G401.6 (cell line): ENCODE measurements at regions not wholly inside any gene's neighbourhood (a gene's known extent, or its start where the extent isn't known, plus 50 kb on each side); places are given as distances from the start of the nearest gene placed in this dataset.

Experiments
- FAIRE-seq: peaks from 2 replicates; lab custom pipeline; 2012; peaks lifted over from hg19 to GRCh38; lab: Jason Lieb, UNC

DNA sequence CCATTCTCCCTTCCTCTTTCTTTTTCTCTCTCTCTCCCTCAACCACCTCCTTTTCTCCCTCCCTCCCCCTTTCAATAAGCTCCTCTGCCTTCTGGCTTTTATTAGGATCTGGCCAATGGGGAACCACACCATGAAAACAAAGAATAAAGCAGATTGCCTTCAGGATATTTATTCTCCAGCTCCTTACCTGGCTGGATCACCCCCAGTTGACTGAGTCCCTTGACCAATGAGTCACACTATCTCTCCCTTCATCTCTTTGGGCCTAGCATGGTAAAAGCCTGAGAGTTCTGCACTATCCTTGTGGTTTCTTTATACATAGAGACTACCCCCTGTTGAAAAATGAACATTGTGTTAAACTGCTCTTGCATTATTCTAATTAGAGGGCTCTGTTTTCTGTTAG is 476.8 kb downstream of the EPHA7 start:
- FAIRE-seq = no peak

DNA sequence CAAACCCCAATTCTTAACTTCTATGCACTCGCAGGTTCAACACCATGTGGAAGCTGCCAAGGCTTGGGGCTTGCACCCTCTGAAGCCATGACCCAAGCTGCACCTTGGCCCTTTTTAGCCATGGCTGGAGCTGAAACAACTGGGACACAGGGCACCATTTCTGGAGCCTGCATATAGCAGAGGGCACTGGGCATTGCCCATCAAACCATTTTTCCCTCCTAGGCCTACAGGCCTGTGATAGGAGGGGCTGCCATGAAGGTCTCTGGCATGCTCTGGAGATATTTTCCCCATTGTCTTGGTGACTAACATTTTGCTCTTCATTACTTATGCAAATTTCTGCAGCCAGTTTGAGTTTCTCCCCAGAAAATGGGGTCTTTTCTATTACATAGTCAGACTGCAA is 484.7 kb downstream of the EPHA7 start:
- FAIRE-seq = no peak

DNA sequence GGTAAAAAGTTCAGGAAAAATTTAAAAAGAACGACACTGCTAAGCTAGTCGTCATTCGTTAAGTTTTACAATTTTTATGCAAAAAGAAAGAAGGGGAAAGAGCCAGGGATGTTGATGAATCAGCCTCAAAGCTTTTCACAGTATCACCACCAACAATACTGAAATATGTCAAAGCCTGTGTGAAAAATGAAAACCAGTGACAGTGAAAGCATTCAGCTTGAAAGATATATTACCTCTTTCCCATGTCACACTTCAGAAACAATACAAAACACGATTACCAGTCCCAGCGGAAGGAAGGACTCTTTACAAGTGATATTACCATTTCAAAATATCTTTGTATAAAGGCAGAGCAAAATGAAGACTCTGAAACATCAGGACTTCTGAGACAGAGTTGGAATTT is 489.2 kb downstream of the EPHA7 start:
- no peak for FAIRE-seq

DNA sequence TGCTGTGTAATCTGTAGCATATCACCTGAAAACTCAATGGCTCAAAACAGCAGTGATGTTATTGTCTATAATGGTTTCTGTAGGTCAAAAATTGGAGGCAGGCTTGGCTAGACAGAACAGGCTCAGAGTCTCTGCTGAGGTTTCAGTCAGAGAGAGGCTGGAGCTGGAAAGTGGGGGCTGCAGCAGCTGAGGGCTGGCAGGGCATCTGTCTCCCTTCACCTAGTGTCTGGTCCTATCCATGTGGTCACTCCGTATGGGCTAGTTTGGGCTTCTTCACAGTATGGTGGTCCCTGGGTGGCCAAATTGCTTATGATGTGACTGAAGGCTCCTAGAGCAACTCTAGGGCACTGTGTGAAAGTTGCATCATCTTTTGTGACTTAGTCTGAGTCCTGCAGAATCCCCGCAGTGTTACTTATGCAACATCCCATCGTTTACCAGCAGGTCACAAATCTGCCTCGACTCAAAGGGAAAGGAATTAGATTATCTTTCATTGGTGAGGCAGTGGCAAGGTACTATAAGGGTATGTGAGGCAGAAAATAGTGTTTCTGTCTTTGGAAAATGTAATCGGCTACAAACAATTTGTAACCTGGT is 497.0 kb downstream of the EPHA7 start:
- FAIRE-seq = no peak

DNA sequence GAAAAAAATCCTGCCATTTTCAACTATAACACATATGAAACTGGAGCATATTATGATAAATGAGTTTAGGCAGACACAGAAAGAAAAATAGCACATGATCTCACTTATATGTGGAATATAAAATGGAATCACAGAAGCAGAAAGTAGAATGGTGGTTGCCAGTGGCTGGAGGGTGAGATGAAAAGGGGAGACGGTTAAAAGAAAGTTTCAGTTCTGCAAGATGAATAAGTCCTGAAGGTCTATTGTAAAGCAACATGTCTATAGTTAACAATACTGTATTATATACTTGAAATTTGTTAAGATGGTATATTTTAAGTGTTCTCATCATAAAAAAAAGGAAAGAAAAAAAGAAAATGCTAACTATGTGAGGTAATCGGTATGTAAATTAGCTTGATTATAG is 503.9 kb downstream of the EPHA7 start:
- FAIRE-seq = no peak

DNA sequence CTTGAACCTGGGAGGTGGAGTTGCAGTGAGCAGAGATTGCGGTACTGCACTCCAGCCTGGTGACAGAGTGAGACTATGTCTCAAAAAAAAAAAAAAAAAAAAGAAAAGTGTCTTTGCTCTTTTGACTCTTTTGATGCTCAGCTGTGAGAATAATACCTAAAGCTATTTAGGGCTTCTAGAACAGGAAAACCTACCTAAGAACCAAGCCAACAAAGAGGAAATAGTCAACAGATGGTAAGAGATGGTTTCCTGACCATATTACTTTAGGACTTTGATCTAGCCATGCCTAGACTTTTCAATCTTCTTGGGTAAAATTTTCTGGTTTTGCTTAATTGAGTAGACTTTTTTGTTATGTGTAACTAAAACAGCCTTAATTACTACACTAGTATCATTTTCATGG is 508.1 kb downstream of the EPHA7 start:
- no peak for FAIRE-seq

DNA sequence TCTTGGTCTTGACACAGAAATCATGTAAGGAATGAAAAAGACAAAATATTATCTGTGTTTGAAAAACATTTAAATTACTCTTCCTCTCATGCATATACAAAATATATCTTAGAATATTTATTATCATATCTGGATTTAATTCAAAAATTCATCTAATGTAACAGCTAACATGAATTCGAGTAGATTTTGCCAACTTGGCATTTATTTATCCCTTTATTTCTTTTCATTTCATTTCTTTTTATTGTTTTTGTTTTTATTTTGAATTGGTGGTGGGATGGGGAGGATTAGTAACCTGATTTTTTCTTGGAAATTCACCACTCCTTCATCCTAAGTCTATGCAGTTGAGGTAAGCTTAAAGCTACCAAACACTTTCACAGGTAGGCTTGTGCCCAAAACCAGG is 508.7 kb downstream of the EPHA7 start:
- no peak for FAIRE-seq

DNA sequence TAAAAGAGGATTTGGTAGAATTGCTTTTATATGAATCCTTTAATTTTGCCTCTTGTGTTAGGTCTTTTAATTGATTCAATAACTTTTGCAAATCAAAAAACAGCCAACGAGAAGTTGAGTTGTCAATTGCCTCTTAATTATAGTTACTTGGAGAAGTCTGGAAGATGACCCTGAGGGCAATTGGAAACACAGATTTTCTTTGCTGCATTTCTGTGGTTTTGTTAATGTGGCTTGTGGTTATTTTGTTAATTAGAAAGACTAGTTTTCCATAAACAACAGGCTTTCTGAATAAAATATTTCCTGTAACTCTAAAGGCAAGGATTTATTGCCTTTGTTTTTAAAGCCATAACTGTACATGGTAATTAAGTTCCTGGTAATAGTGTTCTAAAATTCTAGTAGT is 513.0 kb downstream of the EPHA7 start:
- FAIRE-seq = no peak

DNA sequence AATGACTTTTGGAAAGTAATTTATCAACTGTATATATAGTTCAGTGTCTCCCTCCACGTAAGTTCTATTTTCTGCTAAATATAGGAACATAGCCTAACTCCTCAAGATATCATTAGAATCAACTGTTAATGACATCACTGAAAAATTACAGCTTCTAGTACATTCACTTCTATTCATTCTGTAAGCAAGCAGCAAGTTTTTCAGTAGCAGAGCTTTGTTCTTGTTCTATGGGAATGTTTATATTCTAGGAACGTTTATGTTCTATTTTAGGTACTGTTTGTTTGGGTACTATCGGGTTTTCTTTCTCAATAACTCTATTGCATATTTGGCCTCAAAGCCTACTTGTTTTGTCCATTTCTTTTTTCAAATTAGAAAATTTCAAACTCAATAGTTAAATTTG is 525.6 kb downstream of the EPHA7 start:
- no peak for FAIRE-seq

DNA sequence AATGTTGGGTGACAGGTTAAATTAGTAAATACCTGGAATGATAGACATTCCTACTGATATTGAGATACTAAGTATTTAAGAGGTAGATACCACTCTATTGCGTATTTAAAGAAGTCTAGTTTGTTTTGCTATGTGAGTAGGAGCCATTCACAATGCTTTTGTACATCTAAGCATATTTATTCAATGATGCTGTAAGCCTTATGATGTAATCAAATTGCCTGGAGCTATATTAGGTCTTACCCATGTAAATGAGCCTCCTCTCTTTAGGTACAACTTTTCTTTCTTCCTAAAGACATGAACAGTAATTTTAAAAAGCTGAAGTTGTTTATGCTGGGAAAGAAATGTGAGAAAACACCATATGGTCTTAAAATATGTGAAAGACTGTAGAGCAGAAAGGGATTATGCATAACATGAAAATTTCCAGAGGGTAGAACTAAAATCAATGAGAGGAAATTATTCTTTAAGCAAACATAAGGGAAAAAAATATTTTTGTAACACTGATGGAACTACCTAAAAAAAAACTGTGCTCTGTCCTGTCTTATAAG is 526.7 kb downstream of the EPHA7 start:
- no peak for FAIRE-seq

DNA sequence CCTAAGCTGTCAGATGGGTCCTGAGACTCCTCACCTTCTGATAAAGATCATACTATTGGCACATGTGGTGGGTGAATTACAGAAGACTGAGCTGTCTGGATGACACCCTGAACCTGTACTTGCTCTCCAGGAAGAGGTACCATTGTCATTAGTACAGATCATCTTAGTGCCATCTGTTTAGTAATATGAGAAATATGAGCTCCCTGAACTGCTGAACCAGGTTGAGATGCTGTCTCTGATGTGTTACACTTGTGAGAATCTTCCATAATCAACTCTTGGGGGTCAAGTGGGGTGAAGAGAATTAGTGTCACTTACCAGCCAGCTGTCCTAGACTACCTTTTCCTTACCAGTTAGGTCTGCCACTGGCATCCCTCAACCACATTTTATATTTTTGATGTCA is 531.0 kb downstream of the EPHA7 start:
- no peak for FAIRE-seq

DNA sequence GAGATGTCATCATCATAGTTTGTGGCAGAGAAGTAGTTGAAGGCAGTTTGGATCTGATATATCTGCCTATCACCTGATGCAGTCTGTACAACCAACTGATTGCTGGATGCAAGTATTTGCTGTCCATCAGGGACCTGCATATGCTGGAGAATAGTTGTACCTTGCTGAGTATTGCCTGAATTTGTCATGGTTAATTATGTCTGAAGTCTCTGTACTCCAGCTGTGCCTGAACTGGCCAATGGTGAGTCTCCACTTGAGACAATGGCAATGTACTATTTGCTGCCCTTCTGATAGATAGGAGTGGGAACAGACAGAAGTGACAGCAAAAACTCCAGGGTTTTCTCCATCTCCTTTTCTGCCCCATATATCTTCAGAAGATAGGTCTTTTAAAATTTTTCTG is 531.5 kb downstream of the EPHA7 start:
- no peak for FAIRE-seq

DNA sequence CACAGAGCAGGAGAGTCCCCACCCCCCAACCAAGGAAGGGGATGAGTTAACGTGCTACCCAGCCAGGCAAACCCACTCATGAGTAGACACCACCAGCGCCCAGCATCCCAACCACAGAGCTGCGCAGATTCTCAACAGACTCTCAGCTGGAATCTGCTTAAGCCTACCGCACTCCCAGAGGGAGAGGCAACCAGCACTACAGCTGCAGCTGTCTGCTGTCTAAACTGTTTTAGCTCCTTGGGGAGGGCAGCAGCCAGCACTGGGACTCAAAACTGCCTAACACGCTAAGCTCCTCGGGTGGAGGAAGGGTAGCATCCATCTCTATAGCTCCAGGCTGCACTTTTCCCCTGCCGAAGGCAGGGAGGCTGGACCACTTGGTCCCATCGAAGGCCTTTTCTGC is 539.8 kb downstream of the EPHA7 start:
- FAIRE-seq = no peak

DNA sequence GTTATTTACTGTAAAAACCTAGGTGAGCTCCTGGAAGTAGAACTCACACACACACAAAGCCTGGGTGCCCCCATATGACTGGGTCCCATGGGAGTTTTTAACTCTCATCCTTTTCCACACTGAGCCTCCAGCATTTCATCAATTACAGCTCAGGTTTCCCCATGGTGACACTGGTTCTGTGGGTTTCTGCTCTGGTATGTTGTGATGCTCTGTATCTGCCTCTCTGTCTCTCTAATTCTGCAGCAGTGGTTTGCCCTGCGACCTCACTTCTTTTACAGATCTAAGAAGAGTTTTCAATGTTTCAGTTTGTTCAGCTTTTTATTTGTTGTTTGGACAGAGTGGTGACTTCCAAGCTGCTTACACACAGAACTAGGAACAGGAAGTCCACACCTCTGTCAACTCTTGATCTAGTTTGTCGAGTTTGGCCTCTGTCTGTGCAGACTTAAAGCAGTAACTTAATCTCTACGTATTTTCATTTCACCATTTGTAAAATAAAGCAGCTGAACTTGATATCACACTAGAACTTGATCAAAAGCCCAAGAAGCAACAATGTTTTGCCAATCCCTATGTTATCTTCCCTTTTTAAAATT is 554.3 kb downstream of the EPHA7 start:
- FAIRE-seq = no peak

DNA sequence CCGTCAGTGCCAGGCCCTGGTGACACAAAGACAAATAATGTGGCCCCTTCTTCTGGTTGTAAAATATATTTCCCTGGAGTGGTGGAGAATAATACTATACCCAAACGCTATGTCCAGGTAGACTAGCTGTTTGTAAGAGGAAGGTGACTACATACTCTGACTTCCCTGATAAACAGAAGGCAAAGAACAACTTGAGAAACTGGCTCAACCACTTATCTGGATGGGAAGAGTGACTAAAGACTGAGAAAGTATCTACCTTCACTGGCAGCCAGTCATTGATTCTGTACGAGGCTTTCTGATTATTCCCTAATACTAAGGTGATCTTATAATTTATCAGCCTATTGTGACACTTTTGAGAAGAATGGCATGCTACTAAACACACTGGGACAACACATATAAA is 569.7 kb downstream of the EPHA7 start:
- no peak for FAIRE-seq

DNA sequence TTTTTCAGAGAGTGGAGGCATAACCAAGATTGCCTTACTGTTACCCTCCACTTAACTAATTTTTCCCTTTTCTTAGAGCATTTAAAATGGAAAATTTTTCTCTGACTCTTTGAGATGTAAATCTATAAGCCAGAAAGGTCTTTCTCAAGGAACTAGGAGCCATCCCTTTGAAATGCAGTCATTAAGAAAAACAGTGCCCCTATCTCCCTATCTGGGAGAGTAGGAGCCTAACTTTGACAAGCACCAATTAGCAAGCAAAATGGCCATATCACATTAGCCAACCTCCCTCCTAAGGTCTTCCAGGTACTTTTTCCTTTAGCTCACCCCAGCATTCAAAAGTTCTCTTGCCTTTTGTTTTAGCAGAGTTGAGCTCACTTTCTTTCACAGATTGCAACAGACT is 570.5 kb downstream of the EPHA7 start:
- no peak for FAIRE-seq

DNA sequence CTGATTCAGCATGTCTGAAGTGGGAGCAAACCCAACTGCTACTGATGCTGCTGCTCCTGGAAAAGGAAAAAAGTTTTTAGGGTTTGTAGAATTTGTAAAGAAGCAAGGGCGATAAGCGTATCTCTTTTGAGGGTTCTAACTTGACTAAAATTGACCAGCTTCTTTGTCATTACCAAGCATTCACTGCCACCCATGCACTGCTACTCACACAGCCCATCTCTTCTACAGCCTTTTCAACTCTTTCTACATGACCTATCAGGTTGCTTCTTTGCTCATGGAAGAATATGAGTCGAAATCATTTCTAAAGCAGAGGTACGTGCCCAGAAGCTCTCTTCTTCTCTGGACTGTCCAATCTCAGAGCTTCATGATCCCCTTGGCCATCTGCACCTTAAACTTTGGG is 570.9 kb downstream of the EPHA7 start:
- no peak for FAIRE-seq

DNA sequence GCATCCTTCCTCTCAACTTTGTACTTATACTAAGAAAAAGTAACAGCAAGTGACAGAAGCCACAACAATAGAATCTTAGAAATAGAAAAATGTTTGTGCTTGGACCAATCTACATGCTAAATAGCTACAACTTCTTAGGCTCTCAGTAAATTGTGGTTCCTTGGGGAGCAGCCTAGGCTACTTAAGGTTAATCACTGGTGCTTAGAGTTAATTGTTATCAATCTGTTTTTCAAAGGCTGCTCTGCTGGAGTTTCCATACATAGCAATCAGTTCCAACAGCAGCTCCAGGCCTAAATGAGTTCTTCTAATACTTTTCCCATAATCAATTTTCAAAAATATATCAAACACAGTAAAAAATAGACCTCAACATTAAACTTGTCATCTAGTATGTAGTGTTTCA is 571.4 kb downstream of the EPHA7 start:
- no peak for FAIRE-seq

DNA sequence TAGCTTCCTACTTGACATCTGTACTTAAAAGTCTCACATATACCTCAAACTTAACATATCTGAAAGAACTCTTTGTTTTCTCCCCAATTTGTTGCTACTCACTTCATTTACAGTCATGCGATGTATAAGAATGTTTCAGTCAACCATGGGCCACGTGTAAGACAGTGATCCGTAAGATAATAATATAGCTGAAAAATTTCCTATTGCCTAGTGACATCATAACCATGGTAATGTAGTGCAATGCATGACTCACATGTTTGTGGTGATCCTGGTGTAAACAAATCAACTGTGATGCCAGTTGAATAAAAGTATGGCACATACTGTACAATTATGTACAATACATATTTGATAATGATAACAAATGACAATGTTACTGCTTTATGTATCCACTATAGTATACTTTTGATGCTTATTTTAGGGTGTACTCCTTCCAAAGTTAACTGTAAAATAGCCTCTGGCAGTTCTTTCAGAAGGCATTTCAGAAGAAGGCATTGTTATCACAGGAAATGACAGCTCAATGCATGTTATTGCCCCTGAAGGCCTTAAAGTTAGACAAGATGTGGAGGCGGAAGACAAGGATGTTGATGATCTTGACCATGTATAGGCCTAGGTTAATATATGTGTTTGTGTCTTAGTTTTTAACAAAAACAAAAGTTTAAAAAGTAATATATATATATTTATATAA is 579.0 kb downstream of the EPHA7 start:
- no peak for FAIRE-seq

DNA sequence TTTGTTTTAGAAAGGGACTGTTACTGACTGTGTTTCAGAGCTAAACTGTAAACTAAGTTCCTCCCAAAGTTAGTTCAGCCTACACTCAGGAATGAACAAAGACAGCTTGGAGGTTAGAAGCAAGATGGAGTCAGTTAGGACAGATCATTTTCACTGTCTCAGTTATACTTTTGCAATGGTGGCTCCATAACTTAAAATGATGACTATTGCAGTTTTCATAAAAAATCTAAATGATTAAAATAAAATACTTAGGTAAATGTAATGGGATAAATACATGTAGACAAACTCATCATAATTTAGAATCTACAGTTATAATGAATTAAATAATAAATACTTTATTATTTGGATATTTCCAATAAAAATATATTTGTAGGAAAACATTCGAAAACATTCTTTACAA is 590.6 kb downstream of the EPHA7 start:
- peak; percentile 73 for FAIRE-seq

DNA sequence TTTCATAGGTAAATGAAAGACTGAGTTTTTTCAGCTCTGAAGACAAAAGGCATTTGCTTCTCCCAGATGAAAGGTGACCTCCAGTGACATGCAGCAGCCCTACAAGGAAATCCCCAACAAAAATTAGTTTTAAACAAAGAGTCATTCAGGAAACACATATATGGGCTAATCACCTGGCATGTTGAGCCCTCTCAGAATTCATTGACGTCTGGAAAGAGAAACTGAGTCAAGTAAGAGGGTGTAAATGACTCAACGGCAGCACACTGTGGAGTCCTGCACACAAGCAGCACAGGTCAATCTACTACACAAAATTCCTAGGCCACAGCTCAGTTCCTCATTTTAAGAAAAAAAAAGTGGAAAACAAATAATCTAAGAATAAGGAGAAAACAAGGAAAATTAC is 592.3 kb downstream of the EPHA7 start:
- no peak for FAIRE-seq

DNA sequence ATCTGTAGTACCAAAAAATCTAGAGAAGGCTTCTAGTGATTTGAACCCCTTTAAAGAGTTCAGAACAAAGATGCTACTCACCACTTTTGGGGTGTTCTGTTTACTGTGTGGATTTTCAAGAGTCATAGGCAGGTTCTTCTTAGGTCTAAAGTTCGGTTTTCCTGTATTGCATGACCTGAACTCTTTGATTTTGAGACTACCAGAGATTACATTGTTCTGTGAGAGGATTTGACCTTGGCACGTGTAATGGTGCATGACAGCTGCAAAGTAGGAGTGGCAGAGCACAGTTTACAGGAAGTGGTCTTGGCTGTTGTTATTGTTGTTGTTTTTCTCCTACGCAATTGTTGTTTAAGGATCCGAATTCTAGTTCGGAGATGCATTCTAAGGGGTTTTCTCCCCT is 592.7 kb downstream of the EPHA7 start:
- FAIRE-seq = no peak

DNA sequence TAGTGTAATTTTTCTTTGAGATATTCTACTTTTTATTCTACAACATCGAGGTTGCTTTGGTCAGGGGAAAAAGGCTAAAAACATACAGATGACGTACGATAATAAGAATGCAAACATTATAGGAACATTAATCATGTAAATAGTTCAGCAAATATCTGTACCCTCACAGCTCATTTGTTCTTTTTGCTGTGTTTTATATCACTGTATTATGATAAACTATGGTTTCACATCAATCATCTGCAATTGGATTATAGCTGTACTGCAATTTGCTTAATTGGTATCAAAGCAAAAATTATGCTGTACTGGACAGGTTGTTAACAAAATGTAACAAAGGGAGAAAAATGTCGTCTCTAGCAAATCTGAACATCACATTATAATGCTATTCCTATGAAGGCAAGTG is 597.1 kb downstream of the EPHA7 start:
- FAIRE-seq = no peak

DNA sequence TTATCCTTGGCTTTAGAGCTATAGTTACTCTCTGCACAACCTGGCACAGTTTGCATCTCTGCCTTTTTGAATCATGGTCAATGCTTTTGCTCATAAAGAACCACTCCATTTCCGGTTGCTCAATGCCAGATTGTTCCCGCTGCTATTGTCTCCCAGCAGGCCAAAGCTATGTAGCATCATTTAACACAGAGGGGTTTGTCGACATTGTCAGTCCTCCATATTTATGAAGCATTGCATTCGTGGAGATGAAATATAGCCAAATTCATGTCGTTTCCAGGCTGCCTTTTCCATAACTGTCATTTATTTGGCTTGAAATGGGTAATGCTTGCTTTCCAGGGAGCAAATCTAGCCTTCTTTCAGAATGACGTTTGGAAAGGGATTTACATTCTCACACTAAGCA is 598.8 kb downstream of the EPHA7 start:
- FAIRE-seq = no peak
